HG02610 (cell line): ENCODE measurements at regions not wholly inside any gene's neighbourhood (a gene's known extent, or its start where the extent isn't known, plus 50 kb on each side); places are given as distances from the start of the nearest gene placed in this dataset.
"Not testable (repeated sequence)": the region's sequence is repeated elsewhere in the genome, so short reads cannot be mapped to it uniquely, and the experiment has no call there.

Experiments used
- ATAC-seq: cut with Tn5 transposase; IDR thresholded peaks from one replicate; pipeline ENCODE4 v1.9.1; 2021; ENCODE audit warnings: mild to moderate bottlenecking, moderate library complexity; ENCODE audit not compliant: unreplicated experiment

DNA sequence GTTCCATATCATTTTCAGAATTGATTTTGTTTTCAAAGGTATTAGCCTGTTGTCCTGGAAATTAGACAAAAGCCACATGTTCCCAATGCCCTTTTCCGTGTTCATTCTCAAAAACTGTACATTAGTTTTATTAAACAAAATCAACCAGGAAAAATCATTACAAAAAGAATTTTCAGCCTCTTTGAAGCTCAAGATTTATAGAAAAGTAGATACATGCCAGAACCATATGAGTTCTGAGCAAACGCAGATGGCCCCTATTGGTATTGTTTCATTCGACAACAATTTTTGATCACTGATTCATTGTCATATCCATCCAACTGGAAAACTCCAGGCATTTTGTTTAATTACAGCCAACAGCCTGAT, 148.5 kb upstream of the GRAMD2B start:
- no peak for ATAC-seq

DNA sequence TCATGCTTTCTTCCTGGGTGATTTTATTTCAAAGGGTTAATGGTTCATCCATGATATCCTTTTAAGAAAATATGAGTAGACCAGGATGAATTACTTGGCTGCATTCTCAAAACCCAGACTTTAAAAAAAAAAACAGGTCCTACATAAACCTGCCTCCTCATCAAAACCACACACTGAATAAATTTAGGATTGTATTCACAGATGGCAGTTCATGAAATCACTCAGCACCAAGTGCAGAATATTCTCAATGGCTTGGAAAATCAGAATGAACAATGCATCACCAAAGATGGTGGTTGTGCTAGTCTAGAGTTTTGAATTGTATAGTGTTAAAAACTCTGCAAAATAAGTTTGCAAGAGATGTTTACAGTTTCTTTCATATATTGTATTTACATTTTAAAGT, 145.4 kb upstream of the GRAMD2B start:
- no peak for ATAC-seq

GRCh38 chr5:126280343-126280742, 142.9 kb upstream of the GRAMD2B start:
- ATAC-seq, result no peak

- ATAC-seq, result no peak
These were observed 142.4 kb upstream of the GRAMD2B start for GRCh38 chr5:126280846-126281245.

GRCh38 chr5:126284977-126285696, 138.1 kb upstream of the GRAMD2B start:
- ATAC-seq, result no peak

DNA sequence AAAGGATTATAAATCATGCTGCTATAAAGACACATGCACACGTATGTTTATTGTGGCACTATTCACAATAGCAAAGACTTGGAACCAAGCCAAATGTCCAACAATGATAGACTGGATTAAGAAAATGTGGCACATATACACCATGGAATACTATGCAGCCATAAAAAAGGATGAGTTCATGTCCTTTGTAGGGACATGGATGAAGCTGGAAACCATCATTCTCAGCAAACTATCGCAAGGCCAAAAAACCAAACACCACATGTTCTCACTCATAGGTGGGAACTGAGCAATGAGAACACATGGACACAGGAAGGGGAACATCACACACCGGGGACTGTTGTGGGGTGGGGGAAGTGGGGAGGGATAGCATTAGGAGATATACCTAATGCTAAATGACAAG, 127.1 kb upstream of the GRAMD2B start:
- ATAC-seq, result not testable (repeated sequence)

DNA sequence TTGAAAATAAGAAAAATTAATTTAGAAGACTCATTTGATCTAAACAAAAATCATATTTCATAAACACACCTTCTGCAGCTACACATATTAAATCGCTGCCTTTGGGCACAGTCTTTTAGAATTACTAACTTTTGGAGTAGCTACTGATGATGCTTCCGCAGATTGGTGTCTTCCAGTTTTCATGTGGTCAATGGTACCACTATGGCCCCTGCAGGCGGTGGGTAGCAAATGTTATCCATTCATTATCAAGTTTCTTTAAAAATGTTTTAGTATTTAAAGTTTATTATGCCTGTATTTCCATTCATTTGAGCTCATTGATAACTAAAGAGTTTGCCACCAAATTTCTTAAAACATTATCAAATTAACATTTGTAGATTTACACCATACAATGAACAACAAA, 122.9 kb upstream of the GRAMD2B start:
- no peak for ATAC-seq

DNA sequence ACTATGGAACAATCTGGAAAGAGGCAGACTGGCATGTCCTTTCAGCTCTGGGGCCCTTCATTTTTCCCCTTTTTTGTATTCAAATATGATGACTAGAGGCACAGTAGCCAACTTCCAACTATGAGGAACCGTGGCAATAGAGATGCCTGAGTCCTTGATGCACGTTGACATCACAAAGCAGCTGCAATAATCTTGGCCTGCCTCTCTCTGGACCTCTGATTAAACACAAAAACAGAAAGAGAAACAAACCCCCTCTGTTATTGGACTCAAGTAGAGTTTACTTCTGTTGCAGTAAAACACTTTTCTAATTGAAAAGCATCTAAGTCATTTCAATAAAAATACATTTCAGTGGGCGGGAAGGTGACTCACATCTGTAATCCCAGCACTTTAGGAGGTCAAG, 122.2 kb upstream of the GRAMD2B start:
- ATAC-seq, result no peak

- no peak for ATAC-seq
These were observed 113.3 kb upstream of the GRAMD2B start for GRCh38 chr5:126309860-126310259.

DNA sequence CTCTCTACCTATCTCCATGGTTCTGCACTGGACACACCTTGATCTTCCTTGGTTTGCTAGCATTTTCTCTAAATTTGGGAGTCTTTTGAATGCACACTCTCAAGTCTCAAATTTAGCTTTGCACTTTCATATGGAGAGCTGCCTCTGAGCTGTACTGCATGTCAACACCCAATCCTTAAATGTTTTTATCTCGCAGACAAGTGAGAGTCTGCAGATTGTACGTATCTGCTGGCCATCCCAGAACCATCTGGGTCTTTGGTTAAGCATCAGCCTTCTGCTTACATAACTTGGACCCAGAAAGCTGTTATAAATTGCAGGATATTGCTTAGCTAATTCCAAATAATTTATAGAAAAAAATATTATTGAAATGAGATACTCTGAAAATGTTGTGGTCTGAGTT, 111.4 kb upstream of the GRAMD2B start:
- ATAC-seq, result no peak

- no peak for ATAC-seq
These were observed 107.9 kb upstream of the GRAMD2B start for GRCh38 chr5:126315341-126315740.

- ATAC-seq, result no peak
These were observed 90.9 kb upstream of the GRAMD2B start for GRCh38 chr5:126332326-126332725.

- no peak for ATAC-seq
These were observed 88.4 kb upstream of the GRAMD2B start for GRCh38 chr5:126334760-126335159.

DNA sequence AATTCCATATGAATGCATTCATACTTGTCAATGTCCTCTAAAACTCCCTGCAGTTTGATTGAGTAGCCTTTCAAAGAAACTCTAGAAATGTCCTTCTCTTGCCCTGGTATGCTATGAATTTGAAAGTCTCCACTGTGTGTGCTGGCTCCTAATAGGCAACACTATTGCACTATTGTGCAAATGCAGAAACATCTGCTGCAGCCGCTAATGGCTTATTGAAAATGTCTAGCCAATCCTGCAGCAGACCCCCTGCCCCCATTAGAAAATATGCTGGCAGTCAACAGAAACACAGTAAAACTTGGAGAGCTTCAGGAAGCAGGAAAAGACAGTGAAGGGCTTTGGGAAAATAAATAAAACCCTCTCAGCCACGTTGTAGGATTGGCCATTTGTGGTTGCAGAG, 87.3 kb upstream of the GRAMD2B start:
- ATAC-seq, result no peak

DNA sequence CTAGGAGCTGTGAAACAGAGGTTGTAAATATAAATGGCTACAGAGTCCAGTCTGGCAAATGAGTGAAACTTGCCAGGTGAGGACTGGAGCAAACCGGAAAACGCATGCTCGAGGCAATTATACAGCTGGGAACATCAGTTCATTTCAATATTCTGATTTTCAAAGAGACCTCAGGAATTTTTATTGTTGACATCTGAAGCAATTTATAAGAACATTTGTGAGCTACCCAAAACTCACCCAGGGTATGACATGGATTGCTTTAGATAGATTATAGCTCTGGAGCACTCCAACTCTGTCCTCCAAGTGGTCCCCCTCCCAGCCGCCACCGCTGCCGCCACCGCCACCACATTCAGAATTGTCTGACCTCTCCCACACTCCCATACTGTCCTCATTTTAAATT, 84.6 kb upstream of the GRAMD2B start:
- ATAC-seq, result no peak

- no peak for ATAC-seq
These were observed 83.9 kb upstream of the GRAMD2B start for GRCh38 chr5:126339215-126339805.

- no peak for ATAC-seq
These were observed 81.1 kb upstream of the GRAMD2B start for GRCh38 chr5:126341906-126342630.

DNA sequence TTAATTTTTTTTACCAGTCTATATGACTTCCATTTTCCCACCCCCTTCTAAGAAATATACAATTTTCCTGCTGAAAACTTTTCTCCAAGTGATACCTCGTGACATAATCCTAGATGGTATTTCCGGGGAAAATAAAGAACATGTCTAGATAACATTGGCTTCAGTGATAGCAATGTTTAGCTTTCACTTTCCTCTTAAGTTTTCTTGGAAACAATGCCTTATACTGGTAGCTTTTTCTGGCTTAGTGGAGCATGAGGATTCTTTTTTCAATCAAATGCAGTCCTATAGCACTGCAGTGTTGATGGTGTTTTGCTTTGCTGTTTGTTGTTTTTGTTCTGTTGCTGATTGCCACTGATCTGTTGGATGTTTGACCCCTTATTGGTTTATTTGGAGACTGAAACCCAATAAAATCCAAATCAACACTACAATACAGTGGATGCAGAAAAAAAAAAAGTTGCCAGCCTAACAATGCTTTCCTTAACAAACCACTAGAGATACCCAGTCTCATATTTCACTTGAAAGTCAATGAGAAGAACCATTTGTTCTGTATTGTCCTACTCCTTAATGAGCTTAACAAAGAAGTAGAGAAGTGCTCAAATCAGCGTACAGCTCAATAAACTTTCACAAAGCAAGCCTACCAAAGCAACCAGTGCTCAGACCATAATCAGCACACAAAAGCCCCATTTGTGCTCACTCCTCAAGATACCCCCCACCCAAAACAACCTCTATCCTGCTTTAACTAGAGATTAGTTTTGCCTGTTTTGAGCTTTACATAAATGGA, 74.2 kb upstream of the GRAMD2B start:
- ATAC-seq, result no peak

DNA sequence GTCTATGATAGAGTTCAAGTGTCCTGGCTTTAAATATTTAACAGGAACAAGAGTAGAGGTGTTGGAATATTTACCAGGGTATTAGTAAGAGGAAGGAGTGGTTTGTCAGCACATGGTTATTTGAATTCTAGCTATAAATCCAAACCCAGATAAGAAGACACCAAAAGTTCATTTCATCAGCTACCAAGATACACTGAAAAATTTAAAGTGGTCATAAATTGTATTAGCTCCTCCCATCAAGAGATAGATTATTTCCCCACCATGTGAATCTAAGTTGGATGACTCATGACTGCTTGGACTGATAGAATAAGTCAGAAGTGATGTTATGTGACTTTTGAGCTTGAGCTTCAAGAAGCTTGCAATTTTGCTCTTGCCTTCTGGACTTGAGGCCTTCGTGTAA, 72.1 kb upstream of the GRAMD2B start:
- ATAC-seq, result no peak

DNA sequence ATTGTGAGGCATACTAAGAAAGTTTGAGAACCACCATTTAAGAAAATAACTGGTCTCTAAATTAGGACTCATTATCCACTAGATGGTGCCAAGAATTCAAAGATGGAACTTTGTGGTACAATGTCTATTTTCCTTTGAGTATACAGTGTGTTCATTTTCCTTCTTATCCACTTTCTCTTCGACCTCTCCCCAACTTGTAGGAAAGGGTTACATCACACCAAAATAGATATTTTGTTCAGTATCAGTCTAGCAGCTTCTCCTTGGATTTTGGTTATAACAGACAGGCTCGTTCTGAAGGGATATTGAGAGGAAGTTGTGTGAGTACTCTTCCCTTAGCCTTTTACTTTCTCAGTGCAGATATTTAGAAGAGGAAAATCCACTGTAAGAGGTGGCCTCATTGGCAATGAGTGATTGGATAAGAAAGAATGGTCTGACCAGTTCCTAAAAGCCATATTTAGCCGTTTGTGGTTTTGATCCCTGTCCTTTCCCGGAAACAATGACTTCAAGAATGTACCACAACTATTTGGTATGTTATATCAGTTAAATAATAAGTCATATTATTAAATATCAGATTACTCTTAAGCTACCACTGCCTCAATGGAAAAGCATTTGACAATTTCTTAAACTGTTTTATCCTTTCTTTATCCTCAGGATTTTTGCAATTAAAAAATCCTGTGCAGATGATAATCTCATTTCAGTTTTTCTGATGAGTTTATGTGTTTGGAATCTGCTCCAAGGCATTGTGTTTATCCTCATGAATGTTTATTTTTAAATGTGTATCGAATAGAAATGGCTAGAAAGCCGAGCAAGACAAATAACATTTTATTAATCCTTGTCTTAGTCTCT, 69.0 kb upstream of the GRAMD2B start:
- no peak for ATAC-seq
